ENCODE measurements at regions not wholly inside any gene's neighbourhood (a gene's known extent, or its start where the extent isn't known, plus 50 kb on each side); places are given as distances from the start of the nearest gene placed in this dataset.
"Not testable (repeated sequence)": the region's sequence is repeated elsewhere in the genome, so short reads cannot be mapped to it uniquely, and the experiment has no call there.

DNA sequence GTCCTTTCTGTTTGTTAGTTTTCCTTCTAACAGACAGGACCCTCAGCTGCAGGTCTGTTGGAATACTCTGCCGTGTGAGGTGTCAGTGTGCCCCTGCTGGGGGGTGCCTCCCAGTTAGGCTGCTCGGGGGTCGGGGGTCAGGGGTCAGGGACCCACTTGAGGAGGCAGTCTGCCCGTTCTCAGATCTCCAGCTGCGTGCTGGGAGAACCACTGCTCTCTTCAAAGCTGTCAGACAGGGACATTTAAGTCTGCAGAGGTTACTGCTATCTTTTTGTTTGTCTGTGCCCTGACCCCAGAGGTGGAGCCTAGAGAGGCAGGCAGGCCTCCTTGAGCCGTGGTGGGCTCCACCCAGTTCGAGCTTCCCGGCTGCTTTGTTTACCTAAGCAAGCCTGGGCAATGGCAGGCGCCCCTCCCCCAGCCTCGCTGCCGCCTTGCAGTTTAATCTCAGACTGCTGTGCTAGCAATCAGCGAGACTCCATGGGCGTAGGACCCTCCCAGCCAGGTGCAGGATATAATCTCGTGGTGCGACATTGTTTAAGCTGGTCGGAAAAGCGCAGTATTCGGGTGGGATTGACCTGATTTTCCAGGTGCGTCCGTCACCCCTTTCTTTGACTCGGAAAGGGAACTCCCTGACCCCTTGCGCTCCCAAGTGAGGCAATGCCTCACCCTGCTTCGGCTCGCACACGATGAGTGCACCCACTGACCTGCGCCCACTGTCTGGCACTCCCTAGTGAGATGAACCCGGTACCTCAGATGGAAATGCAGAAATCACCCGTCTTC lies 2002.0 kb upstream of the CDH6 start:
- TF ChIP-seq, protein P1, sequence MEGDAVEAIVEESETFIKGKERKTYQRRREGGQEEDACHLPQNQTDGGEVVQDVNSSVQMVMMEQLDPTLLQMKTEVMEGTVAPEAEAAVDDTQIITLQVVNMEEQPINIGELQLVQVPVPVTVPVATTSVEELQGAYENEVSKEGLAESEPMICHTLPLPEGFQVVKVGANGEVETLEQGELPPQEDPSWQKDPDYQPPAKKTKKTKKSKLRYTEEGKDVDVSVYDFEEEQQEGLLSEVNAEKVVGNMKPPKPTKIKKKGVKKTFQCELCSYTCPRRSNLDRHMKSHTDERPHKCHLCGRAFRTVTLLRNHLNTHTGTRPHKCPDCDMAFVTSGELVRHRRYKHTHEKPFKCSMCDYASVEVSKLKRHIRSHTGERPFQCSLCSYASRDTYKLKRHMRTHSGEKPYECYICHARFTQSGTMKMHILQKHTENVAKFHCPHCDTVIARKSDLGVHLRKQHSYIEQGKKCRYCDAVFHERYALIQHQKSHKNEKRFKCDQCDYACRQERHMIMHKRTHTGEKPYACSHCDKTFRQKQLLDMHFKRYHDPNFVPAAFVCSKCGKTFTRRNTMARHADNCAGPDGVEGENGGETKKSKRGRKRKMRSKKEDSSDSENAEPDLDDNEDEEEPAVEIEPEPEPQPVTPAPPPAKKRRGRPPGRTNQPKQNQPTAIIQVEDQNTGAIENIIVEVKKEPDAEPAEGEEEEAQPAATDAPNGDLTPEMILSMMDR (IDR thresholded peaks at IDR 0.05; ENCODE audit: insufficient read depth, low read length) = not testable (repeated sequence)
- TF ChIP-seq, protein P2, sequence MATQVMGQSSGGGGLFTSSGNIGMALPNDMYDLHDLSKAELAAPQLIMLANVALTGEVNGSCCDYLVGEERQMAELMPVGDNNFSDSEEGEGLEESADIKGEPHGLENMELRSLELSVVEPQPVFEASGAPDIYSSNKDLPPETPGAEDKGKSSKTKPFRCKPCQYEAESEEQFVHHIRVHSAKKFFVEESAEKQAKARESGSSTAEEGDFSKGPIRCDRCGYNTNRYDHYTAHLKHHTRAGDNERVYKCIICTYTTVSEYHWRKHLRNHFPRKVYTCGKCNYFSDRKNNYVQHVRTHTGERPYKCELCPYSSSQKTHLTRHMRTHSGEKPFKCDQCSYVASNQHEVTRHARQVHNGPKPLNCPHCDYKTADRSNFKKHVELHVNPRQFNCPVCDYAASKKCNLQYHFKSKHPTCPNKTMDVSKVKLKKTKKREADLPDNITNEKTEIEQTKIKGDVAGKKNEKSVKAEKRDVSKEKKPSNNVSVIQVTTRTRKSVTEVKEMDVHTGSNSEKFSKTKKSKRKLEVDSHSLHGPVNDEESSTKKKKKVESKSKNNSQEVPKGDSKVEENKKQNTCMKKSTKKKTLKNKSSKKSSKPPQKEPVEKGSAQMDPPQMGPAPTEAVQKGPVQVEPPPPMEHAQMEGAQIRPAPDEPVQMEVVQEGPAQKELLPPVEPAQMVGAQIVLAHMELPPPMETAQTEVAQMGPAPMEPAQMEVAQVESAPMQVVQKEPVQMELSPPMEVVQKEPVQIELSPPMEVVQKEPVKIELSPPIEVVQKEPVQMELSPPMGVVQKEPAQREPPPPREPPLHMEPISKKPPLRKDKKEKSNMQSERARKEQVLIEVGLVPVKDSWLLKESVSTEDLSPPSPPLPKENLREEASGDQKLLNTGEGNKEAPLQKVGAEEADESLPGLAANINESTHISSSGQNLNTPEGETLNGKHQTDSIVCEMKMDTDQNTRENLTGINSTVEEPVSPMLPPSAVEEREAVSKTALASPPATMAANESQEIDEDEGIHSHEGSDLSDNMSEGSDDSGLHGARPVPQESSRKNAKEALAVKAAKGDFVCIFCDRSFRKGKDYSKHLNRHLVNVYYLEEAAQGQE (IDR thresholded peaks at IDR 0.05; ENCODE audit: insufficient replicate concordance, low read depth) = not testable (repeated sequence)
- TF ChIP-seq GABPA (IDR thresholded peaks at IDR 0.05; ENCODE audit: low read depth); SPI1 (IDR thresholded peaks at IDR 0.05; ENCODE audit: borderline replicate concordance, low read depth); POLR2AphosphoS5 (IDR thresholded peaks at IDR 0.05; ENCODE audit: low read depth): not testable (repeated sequence)

All from HL-60 (cell line).